ENCODE measurements at regions not wholly inside any gene's neighbourhood (a gene's known extent, or its start where the extent isn't known, plus 50 kb on each side); places are given as distances from the start of the nearest gene placed in this dataset.
A peak's percentile ranks its signal among the peaks of the same experiment; 100 is the strongest.

DNA sequence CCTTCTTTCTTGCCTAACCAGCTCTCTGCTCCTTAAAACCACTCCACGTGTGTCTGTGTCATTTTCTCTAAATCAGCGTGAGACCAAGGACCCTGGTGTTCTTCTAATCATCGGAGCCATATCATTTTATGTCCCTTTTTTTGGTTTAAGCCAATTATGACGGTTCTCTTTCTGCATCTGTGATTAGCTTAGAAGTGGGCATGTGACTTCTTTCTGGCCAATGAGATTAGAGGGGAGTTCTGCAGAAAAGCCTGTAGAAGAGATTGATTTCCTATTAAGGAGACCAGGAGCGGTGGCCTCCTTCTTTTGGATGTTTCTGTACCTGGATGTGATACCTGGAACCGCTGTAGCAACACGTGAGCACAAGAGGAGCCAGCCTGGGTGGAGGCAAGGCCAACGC lies 97.5 kb upstream of the PABPC3 start (continued):
- TF ChIP-seq, protein P1, sequence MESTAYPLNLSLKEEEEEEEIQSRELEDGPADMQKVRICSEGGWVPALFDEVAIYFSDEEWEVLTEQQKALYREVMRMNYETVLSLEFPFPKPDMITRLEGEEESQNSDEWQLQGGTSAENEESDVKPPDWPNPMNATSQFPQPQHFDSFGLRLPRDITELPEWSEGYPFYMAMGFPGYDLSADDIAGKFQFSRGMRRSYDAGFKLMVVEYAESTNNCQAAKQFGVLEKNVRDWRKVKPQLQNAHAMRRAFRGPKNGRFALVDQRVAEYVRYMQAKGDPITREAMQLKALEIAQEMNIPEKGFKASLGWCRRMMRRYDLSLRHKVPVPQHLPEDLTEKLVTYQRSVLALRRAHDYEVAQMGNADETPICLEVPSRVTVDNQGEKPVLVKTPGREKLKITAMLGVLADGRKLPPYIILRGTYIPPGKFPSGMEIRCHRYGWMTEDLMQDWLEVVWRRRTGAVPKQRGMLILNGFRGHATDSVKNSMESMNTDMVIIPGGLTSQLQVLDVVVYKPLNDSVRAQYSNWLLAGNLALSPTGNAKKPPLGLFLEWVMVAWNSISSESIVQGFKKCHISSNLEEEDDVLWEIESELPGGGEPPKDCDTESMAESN (CRISPR knock-in tag; conservative IDR thresholded peaks at IDR 0.05), result no peak
- TF ChIP-seq SETDB1 (CRISPR knock-in tag; IDR thresholded peaks at IDR 0.05; ENCODE audit: borderline replicate concordance) (no peak), ZKSCAN8 (CRISPR knock-in tag; IDR thresholded peaks at IDR 0.05; ENCODE audit: borderline replicate concordance) (no peak), SYNCRIP (IDR thresholded peaks at IDR 0.05; ENCODE audit: insufficient read depth, low read depth, low read length) (no peak), ZNF773 (CRISPR knock-in tag; IDR thresholded peaks at IDR 0.05; ENCODE audit: borderline replicate concordance) (no peak), ONECUT2 (CRISPR knock-in tag; IDR thresholded peaks at IDR 0.05) (no peak)
- TF ChIP-seq, protein P2, sequence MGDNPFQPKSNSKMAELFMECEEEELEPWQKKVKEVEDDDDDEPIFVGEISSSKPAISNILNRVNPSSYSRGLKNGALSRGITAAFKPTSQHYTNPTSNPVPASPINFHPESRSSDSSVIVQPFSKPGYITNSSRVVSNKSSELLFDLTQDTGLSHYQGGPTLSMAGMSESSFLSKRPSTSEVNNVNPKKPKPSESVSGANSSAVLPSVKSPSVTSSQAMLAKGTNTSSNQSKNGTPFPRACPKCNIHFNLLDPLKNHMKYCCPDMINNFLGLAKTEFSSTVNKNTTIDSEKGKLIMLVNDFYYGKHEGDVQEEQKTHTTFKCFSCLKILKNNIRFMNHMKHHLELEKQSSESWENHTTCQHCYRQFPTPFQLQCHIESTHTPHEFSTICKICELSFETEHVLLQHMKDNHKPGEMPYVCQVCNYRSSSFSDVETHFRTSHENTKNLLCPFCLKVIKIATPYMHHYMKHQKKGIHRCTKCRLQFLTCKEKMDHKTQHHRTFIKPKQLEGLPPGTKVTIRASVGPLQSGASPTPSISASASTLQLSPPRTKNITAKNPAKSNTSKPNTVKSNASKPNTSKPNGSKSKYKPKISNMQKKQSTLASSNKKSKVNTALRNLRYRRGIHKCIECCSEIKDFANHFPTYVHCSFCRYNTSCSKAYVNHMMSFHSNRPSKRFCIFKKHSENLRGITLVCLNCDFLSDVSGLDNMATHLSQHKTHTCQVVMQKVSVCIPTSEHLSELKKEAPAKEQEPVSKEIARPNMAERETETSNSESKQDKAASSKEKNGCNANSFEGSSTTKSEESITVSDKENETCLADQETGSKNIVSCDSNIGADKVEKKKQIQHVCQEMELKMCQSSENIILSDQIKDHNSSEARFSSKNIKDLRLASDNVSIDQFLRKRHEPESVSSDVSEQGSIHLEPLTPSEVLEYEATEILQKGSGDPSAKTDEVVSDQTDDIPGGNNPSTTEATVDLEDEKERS (CRISPR knock-in tag; IDR thresholded peaks at IDR 0.05), result no peak

DNA sequence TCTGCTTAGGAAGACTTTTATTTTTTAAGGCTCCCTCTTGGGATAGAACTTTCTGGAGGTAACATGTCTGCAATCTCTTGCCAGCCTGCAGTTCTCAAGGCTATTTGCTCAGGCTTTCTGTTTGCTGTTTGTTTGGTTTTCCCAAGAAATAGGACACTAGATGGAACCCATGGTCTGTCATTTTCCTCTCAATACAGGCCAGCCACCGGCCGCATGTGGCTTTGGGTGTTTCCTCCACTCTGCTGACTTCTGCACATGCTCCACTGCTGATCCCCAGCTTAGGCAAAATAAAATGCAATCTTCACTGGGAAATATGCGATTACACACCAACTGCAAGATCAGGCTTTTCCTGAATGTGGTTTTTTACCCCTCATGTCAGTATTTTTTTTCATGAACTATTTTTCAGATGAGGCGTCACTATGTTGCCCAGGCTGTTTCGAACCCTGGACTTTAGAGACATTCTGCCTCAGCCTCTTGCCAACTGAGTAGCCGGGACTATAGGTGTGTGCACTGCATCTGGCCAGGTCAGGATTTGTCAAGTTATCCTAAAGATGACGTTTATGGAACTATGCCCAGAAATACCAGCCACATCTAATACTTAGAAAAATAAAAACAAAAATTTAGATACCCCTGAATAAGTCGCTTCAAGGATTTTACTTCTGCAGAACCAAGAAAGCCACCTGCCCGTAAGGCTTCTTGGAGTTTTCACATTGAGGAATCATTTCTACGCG lies 94.3 kb upstream of the PABPC3 start:
- H3K79me2 ChIP-seq (ENCODE audit: insufficient read depth, low read length), result no peaks in the 10 kb centered on the region
- no peaks in the 10 kb centered on the region for H4K20me1 ChIP-seq (ENCODE audit: insufficient read depth, low read length)
- FAIRE-seq (no peak), DNase-seq (ENCODE audit: low spot score) (no peak), ATAC-seq (peak; percentile 42; the same call in 2 of the 3 replicates)
- H3K4me3 ChIP-seq (replicated peaks in 1 of 3; ENCODE audit: insufficient read depth in 1 of 3, low read depth in 2 of 3, low read length in 3 of 3), result no peak overlapping the region
- peaks cover 0 to 4% of the 10 kb centered on the region in 2 experiments; a peak in 1 of 5 replicates for H3K27me3 ChIP-seq (ENCODE audit: control insufficient read depth in 1 of 2, insufficient read depth in 2 of 2, low read length in 2 of 2)
- 37% methylated on average over 11 of the region's 11 CpGs for WGBS (ENCODE audit: low lambda C conversion rate)
- no peak overlapping the region for H3K9ac ChIP-seq (ENCODE audit: insufficient read depth, low read depth, low read length)
- H2AFZ ChIP-seq (ENCODE audit: low read length), result no peak overlapping the region
- CTCF ChIA-PET (ENCODE audit: low intra/inter-chr PET ratio, low total read pairs), result no interaction called here
- in situ Hi-C loops (cut with HindIII; ENCODE audit: extremely low pct_ligation_motif_present, low pct_unique_long_range_greater_than_20kb) (no loop called here), intact Hi-C loops (cut with micrococcal nuclease; ENCODE audit: unreplicated experiment) (no loop called here)
- no peaks in the 10 kb centered on the region for H3K36me3 ChIP-seq (replicated peaks in 1 of 2; ENCODE audit: control insufficient read depth in 1 of 2, insufficient read depth in 2 of 2, low read length in 2 of 2)
- BruUV-seq (replicated peaks), result no TSS peak
- no peak overlapping the region for H3K4me2 ChIP-seq (ENCODE audit: low read depth, low read length)
- no peaks in the 10 kb centered on the region for H3K9me3 ChIP-seq (ENCODE audit: low read length)
- H3K4me1 ChIP-seq (ENCODE audit: insufficient read depth, low read length), result peaks cover 27% of the 10 kb centered on the region
- POLR2A ChIA-PET, result no interaction called here
- H3K27ac ChIP-seq (ENCODE audit: extremely low read length, insufficient read depth, low read length), result no peak overlapping the region
- TF ChIP-seq DNMT1 (CRISPR knock-in tag; IDR thresholded peaks at IDR 0.05) (no peak), FOXM1 (CRISPR knock-in tag; IDR thresholded peaks at IDR 0.05) (no peak), ZSCAN25 (CRISPR knock-in tag; IDR thresholded peaks at IDR 0.05) (no peak), SIN3A (IDR thresholded peaks at IDR 0.05; ENCODE audit: borderline replicate concordance, low read depth, low read length) (no peak), HNRNPL (IDR thresholded peaks at IDR 0.05; ENCODE audit: low read depth, low read length) (no peak), ZNF543 (CRISPR knock-in tag; IDR thresholded peaks at IDR 0.05) (no peak)
- TF ChIP-seq, protein P3, sequence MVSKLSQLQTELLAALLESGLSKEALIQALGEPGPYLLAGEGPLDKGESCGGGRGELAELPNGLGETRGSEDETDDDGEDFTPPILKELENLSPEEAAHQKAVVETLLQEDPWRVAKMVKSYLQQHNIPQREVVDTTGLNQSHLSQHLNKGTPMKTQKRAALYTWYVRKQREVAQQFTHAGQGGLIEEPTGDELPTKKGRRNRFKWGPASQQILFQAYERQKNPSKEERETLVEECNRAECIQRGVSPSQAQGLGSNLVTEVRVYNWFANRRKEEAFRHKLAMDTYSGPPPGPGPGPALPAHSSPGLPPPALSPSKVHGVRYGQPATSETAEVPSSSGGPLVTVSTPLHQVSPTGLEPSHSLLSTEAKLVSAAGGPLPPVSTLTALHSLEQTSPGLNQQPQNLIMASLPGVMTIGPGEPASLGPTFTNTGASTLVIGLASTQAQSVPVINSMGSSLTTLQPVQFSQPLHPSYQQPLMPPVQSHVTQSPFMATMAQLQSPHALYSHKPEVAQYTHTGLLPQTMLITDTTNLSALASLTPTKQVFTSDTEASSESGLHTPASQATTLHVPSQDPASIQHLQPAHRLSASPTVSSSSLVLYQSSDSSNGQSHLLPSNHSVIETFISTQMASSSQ (IDR thresholded peaks at IDR 0.05; ENCODE audit: low read depth), result no peak
- TF ChIP-seq, protein P3 (CRISPR knock-in tag; IDR thresholded peaks at IDR 0.05; ENCODE audit: borderline replicate concordance), result no peak
